ENCODE measurements at regions not wholly inside any gene's neighbourhood (a gene's known extent, or its start where the extent isn't known, plus 50 kb on each side); places are given as distances from the start of the nearest gene placed in this dataset.

GRCh38 chr12:66859751-66860440 lies 181.0 kb upstream of the GRIP1 start:
- no peak overlapping the region for H3K4me3 ChIP-seq (ENCODE audit: low read length)
- H3K4me2 ChIP-seq (ENCODE audit: low read length) = no peak overlapping the region
- H3F3A ChIP-seq (ENCODE audit: insufficient read depth, low read length, poor library complexity, severe bottlenecking) = no peaks in the 10 kb centered on the region
- no peak overlapping the region for H2AFZ ChIP-seq (ENCODE audit: low read depth, low read length)
- H3K9me2 ChIP-seq (ENCODE audit: insufficient read depth, low read length) = no peaks in the 10 kb centered on the region
- H4K20me1 ChIP-seq (ENCODE audit: insufficient read depth) = no peaks in the 10 kb centered on the region
- no peaks in the 10 kb centered on the region for H3K9me3 ChIP-seq (ENCODE audit: low read length)
- TF ChIP-seq REST (IDR thresholded peaks at IDR 0.05; ENCODE audit: borderline replicate concordance) = no peak
- no peak for TF ChIP-seq EP300 (conservative IDR thresholded peaks at IDR 0.05; ENCODE audit: poor library complexity, severe bottlenecking)
- no peak for TF ChIP-seq CTCF (IDR thresholded peaks at IDR 0.05; ENCODE audit: poor library complexity, severe bottlenecking)
- no peak for TF ChIP-seq RAD21 (conservative IDR thresholded peaks at IDR 0.05)
- TF ChIP-seq EZH2 (IDR thresholded peaks at IDR 0.05; ENCODE audit: borderline replicate concordance, insufficient read depth, low read length, poor library complexity, severe bottlenecking) = no peak
- TF ChIP-seq TAF1 (IDR thresholded peaks at IDR 0.05; ENCODE audit: low read depth) = no peak
- no peak for TF ChIP-seq SMC3 (conservative IDR thresholded peaks at IDR 0.05; ENCODE audit: poor library complexity)
- TF ChIP-seq POLR2AphosphoS5 (IDR thresholded peaks at IDR 0.05) = no peak
- TF ChIP-seq MXI1 (conservative IDR thresholded peaks at IDR 0.05; ENCODE audit: poor library complexity, severe bottlenecking) = no peak
- no peak overlapping the region for H3K27ac ChIP-seq (ENCODE audit: low read length)
- H3K79me2 ChIP-seq (replicated peaks; ENCODE audit: insufficient read depth, low read length) = no peaks in the 10 kb centered on the region
- no peak overlapping the region for H3K9ac ChIP-seq (ENCODE audit: low read length)
- H3K36me3 ChIP-seq (ENCODE audit: insufficient read depth, low read length) = no peaks in the 10 kb centered on the region
- no peaks in the 10 kb centered on the region for H3K27me3 ChIP-seq (ENCODE audit: insufficient read depth, low read depth, low read length)

- Histone ChIP-seq H3K36me3 (ENCODE audit: insufficient read depth, low read length) (no peaks in the 10 kb centered on the region), H3K4me3 (ENCODE audit: low read length) (no peak overlapping the region), H2AFZ (ENCODE audit: low read depth, low read length) (peak overlapping the region; percentile 22), H3K9me3 (ENCODE audit: low read length) (no peaks in the 10 kb centered on the region), H3K27ac (ENCODE audit: low read length) (no peak overlapping the region), H3F3A (ENCODE audit: insufficient read depth, low read length, poor library complexity, severe bottlenecking) (no peaks in the 10 kb centered on the region), H3K9ac (ENCODE audit: low read length) (peak overlapping the region; percentile 40), H3K9me2 (ENCODE audit: insufficient read depth, low read length) (no peaks in the 10 kb centered on the region), H4K20me1 (ENCODE audit: insufficient read depth) (no peaks in the 10 kb centered on the region), H3K4me2 (ENCODE audit: low read length) (peak overlapping the region; percentile 34), H3K27me3 (ENCODE audit: insufficient read depth, low read depth, low read length) (no peaks in the 10 kb centered on the region), H3K79me2 (replicated peaks; ENCODE audit: insufficient read depth, low read length) (no peaks in the 10 kb centered on the region)
- TF ChIP-seq MXI1 (conservative IDR thresholded peaks at IDR 0.05; ENCODE audit: poor library complexity, severe bottlenecking) (no peak), EP300 (conservative IDR thresholded peaks at IDR 0.05; ENCODE audit: poor library complexity, severe bottlenecking) (no peak), CTCF (IDR thresholded peaks at IDR 0.05; ENCODE audit: poor library complexity, severe bottlenecking) (peak; percentile 97), RAD21 (conservative IDR thresholded peaks at IDR 0.05) (peak; percentile 94), EZH2 (IDR thresholded peaks at IDR 0.05; ENCODE audit: borderline replicate concordance, insufficient read depth, low read length, poor library complexity, severe bottlenecking) (no peak), SMC3 (conservative IDR thresholded peaks at IDR 0.05; ENCODE audit: poor library complexity) (peak; percentile 92), TAF1 (IDR thresholded peaks at IDR 0.05; ENCODE audit: low read depth) (no peak), POLR2AphosphoS5 (IDR thresholded peaks at IDR 0.05) (no peak), REST (IDR thresholded peaks at IDR 0.05; ENCODE audit: borderline replicate concordance) (no peak)
Measured at GRCh38 chr12:66860752-66861750, 182.2 kb upstream of the GRIP1 start.
